Right lobe of liver (tissue), 4 donors: ENCODE measurements at regions not wholly inside any gene's neighbourhood (a gene's known extent, or its start where the extent isn't known, plus 50 kb on each side); places are given as distances from the start of the nearest gene placed in this dataset.

Experiments
- POLR2A ChIP-seq: fragments of 450-650 bp; IDR thresholded peaks from one replicate; pipeline ENCODE4 v1.6.1; 2017; ENCODE audit warnings: antibody characterized with exemption, mild to moderate bottlenecking
- TF ChIP-seq, protein P1 (sequence below), 4 donors: fragments of 200-600 bp in 3 of 4; fragments of 450-650 bp in 1 of 4; IDR thresholded peaks; one replicate each; pipeline versions ENCODE4 v1.5.1 to v1.8.0; 2016 to 2022; ENCODE audit warnings: antibody characterized with exemption in 4 of 4, mild to moderate bottlenecking in 2 of 4
- donor health status: DM: no; HTN: no; CAD: no.
- donor health status: DM: no; HTN: no; CAD: no.
- donor health status: DM: no; HTN: yes; CAD: no.

DNA sequence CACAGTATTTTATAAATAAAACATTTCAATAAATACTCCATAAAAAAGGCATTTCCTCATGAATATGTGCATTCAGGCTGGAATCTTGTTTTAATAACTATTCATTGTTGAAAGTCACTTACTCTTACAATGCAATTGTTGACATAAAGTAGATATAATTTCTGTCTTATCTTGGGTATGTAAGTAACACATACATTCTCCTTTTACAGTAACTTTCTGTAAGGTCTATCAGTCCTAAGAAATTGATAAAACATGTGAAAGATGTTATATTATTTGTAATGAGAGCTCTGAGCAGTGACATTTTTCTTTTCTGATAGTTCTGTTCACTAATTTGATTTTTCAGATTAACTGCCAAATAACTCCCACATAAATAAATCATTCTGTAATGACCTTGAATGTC lies 1249.2 kb downstream of the STIM2 start:
- TF ChIP-seq, protein P1, sequence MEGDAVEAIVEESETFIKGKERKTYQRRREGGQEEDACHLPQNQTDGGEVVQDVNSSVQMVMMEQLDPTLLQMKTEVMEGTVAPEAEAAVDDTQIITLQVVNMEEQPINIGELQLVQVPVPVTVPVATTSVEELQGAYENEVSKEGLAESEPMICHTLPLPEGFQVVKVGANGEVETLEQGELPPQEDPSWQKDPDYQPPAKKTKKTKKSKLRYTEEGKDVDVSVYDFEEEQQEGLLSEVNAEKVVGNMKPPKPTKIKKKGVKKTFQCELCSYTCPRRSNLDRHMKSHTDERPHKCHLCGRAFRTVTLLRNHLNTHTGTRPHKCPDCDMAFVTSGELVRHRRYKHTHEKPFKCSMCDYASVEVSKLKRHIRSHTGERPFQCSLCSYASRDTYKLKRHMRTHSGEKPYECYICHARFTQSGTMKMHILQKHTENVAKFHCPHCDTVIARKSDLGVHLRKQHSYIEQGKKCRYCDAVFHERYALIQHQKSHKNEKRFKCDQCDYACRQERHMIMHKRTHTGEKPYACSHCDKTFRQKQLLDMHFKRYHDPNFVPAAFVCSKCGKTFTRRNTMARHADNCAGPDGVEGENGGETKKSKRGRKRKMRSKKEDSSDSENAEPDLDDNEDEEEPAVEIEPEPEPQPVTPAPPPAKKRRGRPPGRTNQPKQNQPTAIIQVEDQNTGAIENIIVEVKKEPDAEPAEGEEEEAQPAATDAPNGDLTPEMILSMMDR (IDR thresholded peaks at IDR 0.05): no peak
- TF ChIP-seq POLR2A: no peak
